ENCODE measurements at regions not wholly inside any gene's neighbourhood (a gene's known extent, or its start where the extent isn't known, plus 50 kb on each side); places are given as distances from the start of the nearest gene placed in this dataset.

DNA sequence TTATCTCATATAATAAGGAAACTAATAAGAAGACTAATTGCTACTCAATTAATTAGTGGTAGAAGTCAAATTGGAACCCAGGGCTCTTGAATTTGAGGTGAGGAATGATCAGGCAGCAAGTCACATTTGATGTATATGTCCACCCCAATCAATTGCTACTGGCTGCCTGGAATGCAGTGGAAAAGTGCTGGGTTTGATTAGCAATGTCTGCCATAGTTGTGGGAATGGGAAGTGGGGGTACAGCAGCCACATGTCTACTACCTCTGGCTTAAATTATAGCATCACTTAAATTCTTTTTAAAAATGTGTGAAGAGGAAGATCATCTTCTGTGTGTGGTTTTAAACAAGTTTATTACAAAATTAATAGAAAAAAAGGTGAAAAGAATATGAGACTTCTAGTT, 50.8 kb upstream of the NAV2 start:
- Histone ChIP-seq H2AFZ (ENCODE audit: insufficient read depth, low read depth, low read length, poor library complexity, severe bottlenecking) (no peak overlapping the region), H3K79me2 (ENCODE audit: insufficient read depth, low read length) (no peaks in the 10 kb centered on the region), H3K9ac (ENCODE audit: insufficient read depth, low read length, poor library complexity, severe bottlenecking) (no peak overlapping the region), H3K9me3 (replicated peaks in 1 of 2; ENCODE audit: control insufficient read depth in 1 of 2, insufficient read depth in 1 of 2, low read length in 2 of 2) (no peaks in the 10 kb centered on the region), H4K20me1 (ENCODE audit: insufficient read depth, low read length) (no peaks in the 10 kb centered on the region), H3K4me2 (replicated peaks; ENCODE audit: extremely low read depth, low read length, poor library complexity, severe bottlenecking) (no peak overlapping the region), H3K4me3 (replicated peaks in 1 of 3; ENCODE audit: low read depth in 2 of 3, low read length in 3 of 3) (no peak overlapping the region), H3K27ac (ENCODE audit: low read depth in 1 of 2, low read length in 2 of 2) (no peak overlapping the region), H3K4me1 (ENCODE audit: control insufficient read depth in 1 of 2, insufficient read depth in 2 of 2, low read length in 2 of 2) (peaks cover 5 to 8% of the 10 kb centered on the region in 2 donors), H3K27me3 (ENCODE audit: control insufficient read depth in 2 of 2, insufficient read depth in 2 of 2, low read length in 2 of 2) (no peaks in the 10 kb centered on the region), H3K36me3 (replicated peaks in 1 of 2; ENCODE audit: control insufficient read depth in 1 of 2, insufficient read depth in 2 of 2, low read length in 2 of 2) (no peaks in the 10 kb centered on the region)
- DNase-seq: no peak
- peaks cover 12% of the 10 kb centered on the region for H3K4me1 Mint-ChIP-seq
- peaks cover 0 to 1% (median 0%) of the 10 kb centered on the region in 7 donors for H3K9me3 Mint-ChIP-seq
- H3K27me3 Mint-ChIP-seq (ENCODE audit: low read depth in 3 of 3): peaks cover 0 to 5% (median 0%) of the 10 kb centered on the region in 3 donors
- H3K36me3 Mint-ChIP-seq: no peaks in the 10 kb centered on the region
- no peak overlapping the region for H3K27ac Mint-ChIP-seq
- intact Hi-C loops (cut with micrococcal nuclease): no loop called here
- H3K4me3 Mint-ChIP-seq: no peak overlapping the region
- TF ChIP-seq, protein P1, sequence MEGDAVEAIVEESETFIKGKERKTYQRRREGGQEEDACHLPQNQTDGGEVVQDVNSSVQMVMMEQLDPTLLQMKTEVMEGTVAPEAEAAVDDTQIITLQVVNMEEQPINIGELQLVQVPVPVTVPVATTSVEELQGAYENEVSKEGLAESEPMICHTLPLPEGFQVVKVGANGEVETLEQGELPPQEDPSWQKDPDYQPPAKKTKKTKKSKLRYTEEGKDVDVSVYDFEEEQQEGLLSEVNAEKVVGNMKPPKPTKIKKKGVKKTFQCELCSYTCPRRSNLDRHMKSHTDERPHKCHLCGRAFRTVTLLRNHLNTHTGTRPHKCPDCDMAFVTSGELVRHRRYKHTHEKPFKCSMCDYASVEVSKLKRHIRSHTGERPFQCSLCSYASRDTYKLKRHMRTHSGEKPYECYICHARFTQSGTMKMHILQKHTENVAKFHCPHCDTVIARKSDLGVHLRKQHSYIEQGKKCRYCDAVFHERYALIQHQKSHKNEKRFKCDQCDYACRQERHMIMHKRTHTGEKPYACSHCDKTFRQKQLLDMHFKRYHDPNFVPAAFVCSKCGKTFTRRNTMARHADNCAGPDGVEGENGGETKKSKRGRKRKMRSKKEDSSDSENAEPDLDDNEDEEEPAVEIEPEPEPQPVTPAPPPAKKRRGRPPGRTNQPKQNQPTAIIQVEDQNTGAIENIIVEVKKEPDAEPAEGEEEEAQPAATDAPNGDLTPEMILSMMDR (IDR thresholded peaks at IDR 0.05): no peak

DNA sequence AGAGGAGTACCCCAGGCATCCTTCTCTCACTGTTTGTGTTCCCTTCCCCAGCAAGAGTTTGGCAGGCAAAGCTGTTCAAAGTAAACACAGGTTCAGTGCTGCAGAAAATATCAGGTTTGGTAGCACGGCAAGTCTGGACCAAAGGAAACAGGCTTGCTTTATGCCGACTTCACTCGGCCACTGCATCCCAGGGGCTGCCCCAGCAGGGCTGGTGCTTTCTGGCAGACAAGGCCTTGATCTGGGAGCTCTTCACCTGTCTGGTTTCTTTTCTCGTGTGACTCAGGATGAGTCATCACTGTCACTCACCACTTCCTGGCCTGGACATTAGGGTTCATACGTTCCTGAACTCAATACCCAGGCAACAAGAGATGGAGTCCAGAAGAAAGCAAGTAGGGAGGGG, 52.6 kb upstream of the NAV2 start:
- no peak overlapping the region for H3K27ac Mint-ChIP-seq
- peaks cover 9% of the 10 kb centered on the region for H3K4me1 Mint-ChIP-seq
- H3K36me3 ChIP-seq (replicated peaks in 1 of 2; ENCODE audit: control insufficient read depth in 1 of 2, insufficient read depth in 2 of 2, low read length in 2 of 2): no peaks in the 10 kb centered on the region
- peaks cover 0 to 1% (median 0%) of the 10 kb centered on the region in 7 donors for H3K9me3 Mint-ChIP-seq
- TF ChIP-seq, protein P1 (IDR thresholded peaks at IDR 0.05): no peak
- H3K4me2 ChIP-seq (replicated peaks; ENCODE audit: extremely low read depth, low read length, poor library complexity, severe bottlenecking): no peak overlapping the region
- H4K20me1 ChIP-seq (ENCODE audit: insufficient read depth, low read length): no peaks in the 10 kb centered on the region
- no peaks in the 10 kb centered on the region for H3K79me2 ChIP-seq (ENCODE audit: insufficient read depth, low read length)
- H2AFZ ChIP-seq (ENCODE audit: insufficient read depth, low read depth, low read length, poor library complexity, severe bottlenecking): no peak overlapping the region
- intact Hi-C loops (cut with micrococcal nuclease): no loop called here
- H3K4me3 Mint-ChIP-seq: no peak overlapping the region
- peak; percentile 5 to 47 (median 9) for DNase-seq
- H3K27me3 ChIP-seq (ENCODE audit: control insufficient read depth in 2 of 2, insufficient read depth in 2 of 2, low read length in 2 of 2): no peaks in the 10 kb centered on the region
- H3K9me3 ChIP-seq (replicated peaks in 1 of 2; ENCODE audit: control insufficient read depth in 1 of 2, insufficient read depth in 1 of 2, low read length in 2 of 2): no peaks in the 10 kb centered on the region
- H3K9ac ChIP-seq (ENCODE audit: insufficient read depth, low read length, poor library complexity, severe bottlenecking): no peak overlapping the region
- H3K4me3 ChIP-seq (replicated peaks in 1 of 3; ENCODE audit: low read depth in 2 of 3, low read length in 3 of 3): no peak overlapping the region
- H3K36me3 Mint-ChIP-seq: no peaks in the 10 kb centered on the region
- 69% methylated on average over 4 of the region's 5 CpGs for WGBS (ENCODE audit: insufficient coverage)
- H3K27me3 Mint-ChIP-seq (ENCODE audit: low read depth in 3 of 3): peaks cover 0 to 4% (median 0%) of the 10 kb centered on the region in 3 donors
- H3K4me1 ChIP-seq (ENCODE audit: control insufficient read depth in 1 of 2, insufficient read depth in 2 of 2, low read length in 2 of 2): peaks cover 5% of the 10 kb centered on the region in 2 donors
- H3K27ac ChIP-seq (ENCODE audit: low read depth in 1 of 2, low read length in 2 of 2): no peak overlapping the region
